Progenitor cell of endocrine pancreas (in vitro differentiated cells): ENCODE measurements at regions not wholly inside any gene's neighbourhood (a gene's known extent, or its start where the extent isn't known, plus 50 kb on each side); places are given as distances from the start of the nearest gene placed in this dataset.
"Not testable (repeated sequence)": the region's sequence is repeated elsewhere in the genome, so short reads cannot be mapped to it uniquely, and the experiment has no call there.

ENCODE experiments used
- DNase-seq: peaks from one replicate; pipeline ENCODE4 v3.0.0; 2021; ENCODE audit warnings: low spot score; ENCODE audit not compliant: unreplicated experiment
- H3K27ac Mint-ChIP-seq: 2 replicates; pipeline ENCODE4 v1.8.0; 2021; ENCODE audit warnings: mild to moderate bottlenecking, moderate library complexity, mixed read lengths
- H3K27me3 Mint-ChIP-seq: 2 replicates; pipeline ENCODE4 v1.8.0; 2021; ENCODE audit warnings: mixed read lengths
- H3K36me3 Mint-ChIP-seq: 2 replicates; pipeline ENCODE4 v1.8.0; 2022; ENCODE audit warnings: mixed read lengths; ENCODE audit not compliant: insufficient read depth
- H3K4me1 Mint-ChIP-seq: 2 replicates; pipeline ENCODE4 v1.8.0; 2021; ENCODE audit warnings: low read depth, mixed read lengths
- H3K4me3 Mint-ChIP-seq: 2 replicates; pipeline ENCODE4 v1.8.0; 2021; ENCODE audit warnings: low read depth, mild to moderate bottlenecking, moderate library complexity, mixed read lengths
- H3K9me3 Mint-ChIP-seq: 2 replicates; pipeline ENCODE4 v1.8.0; 2021; ENCODE audit warnings: low read depth, mixed read lengths
- CTCF ChIP-seq: fragments of 200-600 bp; sonication (generic); IDR thresholded peaks from one replicate; pipeline ENCODE4 v1.5.0; 2021; ENCODE audit warnings: antibody characterized with exemption, mild to moderate bottlenecking; ENCODE audit not compliant: unreplicated experiment

DNA sequence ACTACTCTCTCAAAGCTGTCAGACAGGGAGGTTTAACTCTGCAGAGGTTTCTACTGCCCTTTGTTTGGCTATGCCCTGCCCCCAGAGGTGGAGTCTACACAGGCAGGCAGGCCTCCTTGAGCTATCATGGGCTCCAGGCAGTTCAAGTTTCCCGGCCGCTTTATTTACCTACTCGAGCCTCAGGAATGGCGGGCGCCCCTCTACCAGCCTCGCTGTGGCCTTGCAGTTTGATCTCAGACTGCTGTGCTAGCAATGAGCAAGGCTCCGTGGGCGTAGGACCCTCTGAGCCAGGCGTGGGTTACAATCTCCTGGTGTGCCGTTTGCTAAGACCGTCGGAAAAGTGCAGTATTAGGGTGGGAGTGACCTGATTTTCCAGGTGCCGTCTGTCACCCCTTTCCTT, 124.3 kb downstream of the PTCHD1 start:
- H3K27me3 Mint-ChIP-seq, H3K4me1 Mint-ChIP-seq, DNase-seq, H3K36me3 Mint-ChIP-seq, H3K4me3 Mint-ChIP-seq, H3K27ac Mint-ChIP-seq: not testable (repeated sequence)
- H3K9me3 Mint-ChIP-seq, result peaks cover 35% of the 10 kb centered on the region

- TF ChIP-seq CTCF, result no peak
- H3K4me3 Mint-ChIP-seq, result no peak overlapping the region
- peaks cover 2% of the 10 kb centered on the region for H3K36me3 Mint-ChIP-seq
Observed at GRCh38 chrX:23465105-23465791, 130.6 kb downstream of the PTCHD1 start.

GRCh38 chrX:23465985-23466384, 131.3 kb downstream of the PTCHD1 start:
- no peaks in the 10 kb centered on the region for H3K27me3 Mint-ChIP-seq

More at GRCh38 chrX:23465105-23465791, 130.6 kb downstream of the PTCHD1 start:
- DNase-seq, result no peak
- Mint-ChIP-seq H3K27me3 (no peaks in the 10 kb centered on the region), H3K9me3 (peaks cover 45% of the 10 kb centered on the region), H3K27ac (no peak overlapping the region), H3K4me1 (no peaks in the 10 kb centered on the region)

GRCh38 chrX:23478056-23478455, 143.4 kb downstream of the PTCHD1 start:
- Mint-ChIP-seq H3K4me3 (no peak overlapping the region), H3K4me1 (no peaks in the 10 kb centered on the region), H3K27ac (no peak overlapping the region), H3K36me3 (no peaks in the 10 kb centered on the region), H3K27me3 (no peaks in the 10 kb centered on the region), H3K9me3 (peaks cover 18% of the 10 kb centered on the region)
- no peak for DNase-seq
- no peak for TF ChIP-seq CTCF

More at GRCh38 chrX:23465985-23466384, 131.3 kb downstream of the PTCHD1 start:
- TF ChIP-seq CTCF, result no peak
- Mint-ChIP-seq H3K9me3 (peaks cover 45% of the 10 kb centered on the region), H3K4me1 (no peaks in the 10 kb centered on the region), H3K27ac (no peak overlapping the region), H3K4me3 (no peak overlapping the region), H3K36me3 (peaks cover 2% of the 10 kb centered on the region)
- DNase-seq, result no peak

DNA sequence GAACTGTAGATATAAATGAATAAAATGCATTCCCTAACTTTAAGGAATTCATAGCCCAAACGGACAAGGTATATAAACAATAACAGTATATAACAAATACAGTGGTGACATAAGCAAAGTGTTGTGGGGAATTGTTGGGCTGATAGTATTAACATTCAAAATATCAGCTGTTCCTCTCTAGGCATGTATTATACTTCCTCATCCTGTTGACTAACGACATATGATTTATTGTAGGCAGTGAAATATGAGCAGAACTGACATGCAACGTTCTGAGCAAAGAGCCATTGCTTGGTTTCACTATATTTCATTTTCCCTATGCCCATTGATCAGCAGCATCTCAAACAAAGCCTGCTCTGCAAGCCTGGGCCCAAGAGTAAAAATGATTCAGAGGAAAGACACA, 143.9 kb downstream of the PTCHD1 start:
- TF ChIP-seq CTCF, result no peak
- Mint-ChIP-seq H3K4me3 (no peak overlapping the region), H3K27ac (no peak overlapping the region), H3K9me3 (peaks cover 18% of the 10 kb centered on the region), H3K4me1 (no peaks in the 10 kb centered on the region), H3K27me3 (no peaks in the 10 kb centered on the region), H3K36me3 (no peaks in the 10 kb centered on the region)
- DNase-seq, result no peak

GRCh38 chrX:23482561-23482960, 147.9 kb downstream of the PTCHD1 start:
- Mint-ChIP-seq H3K36me3 (peaks cover 1% of the 10 kb centered on the region), H3K27me3 (no peaks in the 10 kb centered on the region), H3K9me3 (peaks cover 16% of the 10 kb centered on the region), H3K27ac (no peak overlapping the region), H3K4me3 (no peak overlapping the region), H3K4me1 (no peaks in the 10 kb centered on the region)
- TF ChIP-seq CTCF, result no peak
- DNase-seq, result no peak
